Coronary artery (tissue), 2 donors: ENCODE measurements at regions not wholly inside any gene's neighbourhood (a gene's known extent, or its start where the extent isn't known, plus 50 kb on each side); places are given as distances from the start of the nearest gene placed in this dataset.
"Not testable (repeated sequence)": the region's sequence is repeated elsewhere in the genome, so short reads cannot be mapped to it uniquely, and the experiment has no call there.

ENCODE experiments used
- DNase-seq: peaks from one replicate; pipeline ENCODE4 v3.0.0-alpha.2; 2017; ENCODE audit warnings: low spot score
- H3K27ac ChIP-seq, 2 donors: fragments of 200-600 bp; sonication (generic); one replicate each; pipeline ENCODE4 v1.5.1; 2016 to 2019
- H3K4me3 ChIP-seq: fragments of 200-600 bp; sonication (generic); 2 replicates; pipeline ENCODE4 v1.5.1; 2016; ENCODE audit warnings: mild to moderate bottlenecking, moderate library complexity
- TF ChIP-seq, protein P1 (sequence below): fragments of 200-600 bp; sonication (generic); IDR thresholded peaks from one replicate; pipeline ENCODE4 v1.5.1; 2019; ENCODE audit warnings: antibody characterized with exemption

DNA sequence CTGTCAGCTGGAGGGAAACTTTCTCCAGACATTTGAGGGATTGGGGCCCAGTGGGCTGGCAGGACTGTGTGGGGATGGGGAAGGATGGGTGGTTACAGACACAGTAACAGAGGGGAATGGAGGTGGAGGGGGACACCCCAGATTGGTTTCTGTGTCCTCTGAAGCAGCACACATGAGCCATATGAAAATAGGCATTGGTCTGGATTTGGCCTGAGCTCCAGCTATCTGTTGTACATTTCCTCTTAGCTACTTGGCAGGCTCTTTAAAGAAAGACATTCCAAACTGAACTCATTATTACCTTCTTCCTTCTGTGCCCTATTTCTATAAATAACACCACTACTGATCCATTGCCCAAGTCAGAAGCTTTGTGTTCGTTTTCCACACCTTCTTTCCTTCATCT, 72.0 kb upstream of the PRL start:
- TF ChIP-seq, protein P1, sequence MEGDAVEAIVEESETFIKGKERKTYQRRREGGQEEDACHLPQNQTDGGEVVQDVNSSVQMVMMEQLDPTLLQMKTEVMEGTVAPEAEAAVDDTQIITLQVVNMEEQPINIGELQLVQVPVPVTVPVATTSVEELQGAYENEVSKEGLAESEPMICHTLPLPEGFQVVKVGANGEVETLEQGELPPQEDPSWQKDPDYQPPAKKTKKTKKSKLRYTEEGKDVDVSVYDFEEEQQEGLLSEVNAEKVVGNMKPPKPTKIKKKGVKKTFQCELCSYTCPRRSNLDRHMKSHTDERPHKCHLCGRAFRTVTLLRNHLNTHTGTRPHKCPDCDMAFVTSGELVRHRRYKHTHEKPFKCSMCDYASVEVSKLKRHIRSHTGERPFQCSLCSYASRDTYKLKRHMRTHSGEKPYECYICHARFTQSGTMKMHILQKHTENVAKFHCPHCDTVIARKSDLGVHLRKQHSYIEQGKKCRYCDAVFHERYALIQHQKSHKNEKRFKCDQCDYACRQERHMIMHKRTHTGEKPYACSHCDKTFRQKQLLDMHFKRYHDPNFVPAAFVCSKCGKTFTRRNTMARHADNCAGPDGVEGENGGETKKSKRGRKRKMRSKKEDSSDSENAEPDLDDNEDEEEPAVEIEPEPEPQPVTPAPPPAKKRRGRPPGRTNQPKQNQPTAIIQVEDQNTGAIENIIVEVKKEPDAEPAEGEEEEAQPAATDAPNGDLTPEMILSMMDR, result no peak
- Histone ChIP-seq H3K27ac (no peak overlapping the region), H3K4me3 (no peak overlapping the region)
- no peak for DNase-seq

DNA sequence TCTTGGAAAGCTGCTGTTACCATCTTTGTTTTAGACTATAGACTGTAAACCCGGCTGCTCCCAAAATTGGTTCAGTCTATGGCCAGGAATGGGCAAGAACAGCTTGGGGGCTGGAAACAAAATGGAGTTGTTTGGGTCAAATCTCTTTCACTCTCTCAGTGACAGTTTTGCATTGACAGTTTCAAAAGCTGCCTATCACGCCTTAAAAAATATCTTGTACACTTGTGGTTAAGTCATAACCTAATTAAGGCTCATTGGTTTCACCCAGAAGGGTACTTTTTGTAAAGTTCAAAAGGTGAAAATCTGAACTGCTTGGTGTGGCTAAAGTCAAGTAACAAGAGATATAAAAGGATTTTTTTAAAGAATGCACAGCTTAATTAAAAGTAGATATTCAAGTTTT, 76.1 kb upstream of the PRL start:
- Histone ChIP-seq H3K4me3 (no peak overlapping the region), H3K27ac (no peak overlapping the region)
- no peak for DNase-seq
- TF ChIP-seq, protein P1, result no peak

GRCh38 chr6:22374950-22375349, 78.1 kb upstream of the PRL start:
- not testable (repeated sequence) for H3K27ac ChIP-seq, H3K4me3 ChIP-seq, DNase-seq

- not testable (repeated sequence) for DNase-seq, H3K27ac ChIP-seq, H3K4me3 ChIP-seq
These were observed 79.5 kb upstream of the PRL start for GRCh38 chr6:22376293-22376692.

DNA sequence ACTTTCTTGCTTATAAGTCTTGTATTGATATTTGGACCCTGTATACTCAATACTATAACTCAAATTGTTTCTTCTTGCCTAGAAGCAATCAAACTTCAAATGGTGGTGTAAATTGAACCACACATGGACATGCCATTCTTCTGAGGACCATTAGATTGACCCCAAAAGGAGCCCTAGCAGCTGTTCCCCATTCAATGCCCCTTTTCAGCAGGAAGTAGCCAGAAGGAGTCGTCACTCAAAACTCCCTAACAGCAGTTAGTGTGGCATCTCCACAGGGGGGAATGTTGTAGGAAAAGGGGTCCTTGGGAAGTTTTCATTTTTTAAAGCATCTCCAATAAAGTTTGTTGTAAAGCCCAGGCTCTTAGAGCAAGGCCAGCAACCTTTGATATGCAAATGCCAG, 81.7 kb upstream of the PRL start:
- not testable (repeated sequence) for DNase-seq, H3K27ac ChIP-seq, H3K4me3 ChIP-seq

DNA sequence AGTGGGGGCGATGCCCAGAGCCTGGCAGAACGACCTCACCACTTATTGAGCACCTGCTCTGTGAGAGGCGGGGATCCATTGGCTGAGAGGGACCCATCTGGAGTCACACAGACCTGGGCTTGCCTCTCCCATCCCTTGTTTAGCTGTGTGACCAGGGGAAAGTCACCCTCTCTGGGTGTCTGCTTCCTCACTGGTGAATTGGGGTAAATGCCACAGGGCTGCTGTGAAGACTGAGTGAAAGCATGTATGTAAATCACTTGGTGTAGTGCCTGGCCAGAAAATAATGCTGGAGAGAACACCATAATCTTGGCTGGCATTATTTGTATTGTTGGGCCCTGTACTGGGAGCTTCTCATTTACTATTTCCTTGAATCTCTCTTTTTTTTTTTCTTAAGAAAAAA, 83.4 kb upstream of the PRL start:
- H3K4me3 ChIP-seq, result no peak overlapping the region
- DNase-seq, result no peak
- TF ChIP-seq, protein P1, result no peak

DNA sequence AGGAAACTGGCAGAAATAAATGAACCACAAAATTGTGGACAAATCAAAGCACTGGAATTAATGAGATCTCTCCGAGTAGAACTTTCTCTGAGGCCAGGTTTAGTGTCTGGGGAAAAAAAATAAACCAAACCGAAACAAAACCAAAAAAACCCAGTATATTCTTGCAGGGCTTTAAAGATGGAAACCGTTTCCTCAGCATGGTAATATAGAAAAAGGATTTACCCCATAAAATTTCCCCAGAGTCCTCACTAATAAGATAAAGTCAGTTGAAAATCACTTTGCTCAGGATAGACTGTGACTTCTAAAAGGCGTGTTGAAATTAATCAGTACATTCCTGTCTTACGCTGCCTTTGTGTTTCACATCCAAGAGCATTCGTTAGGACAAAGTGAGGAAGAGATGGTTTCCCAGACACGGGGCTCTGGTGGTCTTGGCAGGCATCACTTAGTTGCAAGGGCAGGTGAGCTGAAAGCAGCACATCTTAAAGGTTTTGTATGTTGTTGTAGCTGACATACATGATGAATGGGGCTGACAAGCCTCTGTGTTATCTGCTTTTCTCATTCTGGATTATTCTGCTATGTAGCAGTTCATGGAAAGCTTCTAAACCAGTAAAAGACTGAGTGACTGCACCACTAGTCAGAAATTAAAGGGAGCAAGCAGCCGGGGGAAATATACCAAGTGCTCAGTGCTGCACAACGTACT, 85.2 kb upstream of the PRL start:
- H3K27ac ChIP-seq, result no peak overlapping the region
- TF ChIP-seq, protein P1, result no peak
- no peak overlapping the region for H3K4me3 ChIP-seq
- no peak for DNase-seq

More for the DNA sequence above, 83.4 kb upstream of the PRL start:
- H3K27ac ChIP-seq, result no peak overlapping the region

DNA sequence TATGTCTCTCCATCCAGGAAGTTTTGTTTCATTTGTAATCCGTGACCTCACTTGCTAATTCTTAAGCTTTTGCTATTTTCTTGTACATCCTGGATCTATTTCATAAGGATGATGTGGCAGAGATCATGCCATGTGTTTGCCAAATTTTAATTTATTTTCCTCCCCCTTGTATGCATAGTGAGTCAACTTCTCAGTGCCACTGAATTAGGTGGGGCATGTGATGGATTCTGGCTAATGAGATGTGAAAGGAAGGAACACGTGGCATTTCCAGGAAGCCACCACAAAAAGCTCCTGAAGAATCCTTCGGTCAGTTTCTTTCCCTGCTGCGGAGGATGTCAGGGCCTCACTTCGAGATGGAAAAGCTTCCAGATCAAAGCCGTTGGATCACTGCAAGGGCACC, 86.2 kb upstream of the PRL start:
- Histone ChIP-seq H3K4me3 (no peak overlapping the region), H3K27ac (no peak overlapping the region)
- DNase-seq, result no peak
- TF ChIP-seq, protein P1, result no peak

DNA sequence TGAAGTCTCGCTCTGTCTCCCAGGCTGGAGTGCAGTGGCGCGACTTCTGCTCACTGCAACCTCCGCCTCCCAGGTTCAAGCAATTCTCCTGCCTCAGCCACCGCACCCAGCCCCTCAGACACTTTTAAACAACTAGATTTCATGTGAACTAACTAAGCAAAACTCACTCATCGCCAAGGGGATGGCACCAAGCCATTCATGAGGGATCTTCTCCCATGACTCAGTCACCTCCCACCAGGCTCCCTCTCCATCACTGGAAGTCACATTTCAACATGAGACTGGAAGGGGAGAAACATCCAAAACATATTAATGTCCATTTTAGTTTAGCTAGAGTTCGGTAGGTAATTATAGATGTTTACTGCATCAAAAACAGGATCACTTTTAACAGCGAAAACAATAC, 95.9 kb upstream of the PRL start:
- H3K4me3 ChIP-seq, result no peak overlapping the region
- no peak overlapping the region for H3K27ac ChIP-seq
- no peak for DNase-seq
- TF ChIP-seq, protein P1, result no peak
